ENCODE measurements at regions not wholly inside any gene's neighbourhood (a gene's known extent, or its start where the extent isn't known, plus 50 kb on each side); places are given as distances from the start of the nearest gene placed in this dataset.

- TF ChIP-seq SNAPC4 (CRISPR knock-in tag; IDR thresholded peaks at IDR 0.05) = peak; percentile 58; the same call in 1 of the 2 replicates
- peak; percentile 58; the same call in 1 of the 2 replicates for TF ChIP-seq ZBTB4 (CRISPR knock-in tag; IDR thresholded peaks at IDR 0.05; ENCODE audit: borderline replicate concordance)
- TF ChIP-seq CAMTA2 (CRISPR knock-in tag; IDR thresholded peaks at IDR 0.05; ENCODE audit: borderline replicate concordance) = no peak
- TF ChIP-seq ZNF180 (CRISPR knock-in tag; IDR thresholded peaks at IDR 0.05; ENCODE audit: borderline replicate concordance, low read depth) = no peak
- no peak for TF ChIP-seq IRX3 (CRISPR knock-in tag; IDR thresholded peaks at IDR 0.05; ENCODE audit: borderline replicate concordance, low read depth)
- peak; percentile 79 for TF ChIP-seq HNF1A (IDR thresholded peaks at IDR 0.05; ENCODE audit: low read depth)
- TF ChIP-seq HNF1A (CRISPR knock-in tag; IDR thresholded peaks at IDR 0.05; ENCODE audit: borderline replicate concordance) = peak; percentile 93; the same call in 1 of the 2 replicates
- TF ChIP-seq YEATS4 (CRISPR knock-in tag; IDR thresholded peaks at IDR 0.05; ENCODE audit: borderline replicate concordance) = no peak
- TF ChIP-seq CBX5 (CRISPR knock-in tag; IDR thresholded peaks at IDR 0.05; ENCODE audit: borderline replicate concordance) = peak; percentile 98; the same call in 1 of the 2 replicates
- no peak for TF ChIP-seq NR1H2 (CRISPR knock-in tag; IDR thresholded peaks at IDR 0.05; ENCODE audit: borderline replicate concordance, low read depth)
- no peak for TF ChIP-seq FOXK2 (IDR thresholded peaks at IDR 0.05)
- peak; percentile 91; the same call in 1 of the 2 replicates for TF ChIP-seq FOXK1 (CRISPR knock-in tag; IDR thresholded peaks at IDR 0.05; ENCODE audit: borderline replicate concordance, low read depth)
- peak; percentile 98 for TF ChIP-seq GATAD2A (CRISPR knock-in tag; IDR thresholded peaks at IDR 0.05)
- no peak for TF ChIP-seq ZFP36 (IDR thresholded peaks at IDR 0.05; ENCODE audit: borderline replicate concordance, low read depth, low read length, partially characterized antibody)
- TF ChIP-seq GTF3A (CRISPR knock-in tag; conservative IDR thresholded peaks at IDR 0.05) = no peak
- TF ChIP-seq RARA (CRISPR knock-in tag; IDR thresholded peaks at IDR 0.05) = peak; percentile 99
Observed at GRCh38 chr1:55428944-55429931, 214.1 kb upstream of the USP24 start (continued).
